Retinal pigment epithelial cell (primary cell): ENCODE measurements at regions not wholly inside any gene's neighbourhood (a gene's known extent, or its start where the extent isn't known, plus 50 kb on each side); places are given as distances from the start of the nearest gene placed in this dataset.

Source experiments
- DNase-seq: peaks from one replicate; pipeline ENCODE4 v3.0.0-alpha.2; 2010; ENCODE audit warnings: low read depth
- H3K4me3 ChIP-seq: 2 replicates; pipeline ENCODE4 v1.5.1; 2011; ENCODE audit warnings: mild to moderate bottlenecking, low read length, control low read depth, moderate library complexity
- TF ChIP-seq, protein P1 (sequence below): conservative IDR thresholded peaks from 2 replicates; pipeline ENCODE4 v1.5.1; 2011; ENCODE audit warnings: low read depth, low read length, control low read depth, inconsistent platforms

DNA sequence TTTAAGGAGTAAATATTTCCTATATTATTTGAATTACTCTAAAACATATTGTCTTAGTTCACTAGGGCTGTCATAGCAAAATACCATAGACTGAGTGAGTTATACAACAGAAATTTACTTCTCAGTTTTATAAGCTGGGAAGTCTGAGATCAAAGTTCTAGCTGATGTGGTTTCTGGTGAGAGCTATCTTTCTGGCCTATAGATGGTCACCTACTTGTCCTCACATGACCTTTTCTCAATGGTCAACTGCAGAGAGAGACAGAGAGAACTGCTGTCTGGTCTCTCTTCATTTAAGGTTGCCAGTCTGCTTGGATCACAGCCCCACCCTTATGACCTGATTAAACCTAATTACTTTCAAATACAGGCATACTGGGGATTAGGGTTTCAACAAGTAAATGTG is 490.9 kb downstream of the FBXO15 start:
- TF ChIP-seq, protein P1, sequence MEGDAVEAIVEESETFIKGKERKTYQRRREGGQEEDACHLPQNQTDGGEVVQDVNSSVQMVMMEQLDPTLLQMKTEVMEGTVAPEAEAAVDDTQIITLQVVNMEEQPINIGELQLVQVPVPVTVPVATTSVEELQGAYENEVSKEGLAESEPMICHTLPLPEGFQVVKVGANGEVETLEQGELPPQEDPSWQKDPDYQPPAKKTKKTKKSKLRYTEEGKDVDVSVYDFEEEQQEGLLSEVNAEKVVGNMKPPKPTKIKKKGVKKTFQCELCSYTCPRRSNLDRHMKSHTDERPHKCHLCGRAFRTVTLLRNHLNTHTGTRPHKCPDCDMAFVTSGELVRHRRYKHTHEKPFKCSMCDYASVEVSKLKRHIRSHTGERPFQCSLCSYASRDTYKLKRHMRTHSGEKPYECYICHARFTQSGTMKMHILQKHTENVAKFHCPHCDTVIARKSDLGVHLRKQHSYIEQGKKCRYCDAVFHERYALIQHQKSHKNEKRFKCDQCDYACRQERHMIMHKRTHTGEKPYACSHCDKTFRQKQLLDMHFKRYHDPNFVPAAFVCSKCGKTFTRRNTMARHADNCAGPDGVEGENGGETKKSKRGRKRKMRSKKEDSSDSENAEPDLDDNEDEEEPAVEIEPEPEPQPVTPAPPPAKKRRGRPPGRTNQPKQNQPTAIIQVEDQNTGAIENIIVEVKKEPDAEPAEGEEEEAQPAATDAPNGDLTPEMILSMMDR: no peak
- no peak for DNase-seq
- no peak overlapping the region for H3K4me3 ChIP-seq

- no peak overlapping the region for H3K4me3 ChIP-seq
- TF ChIP-seq, protein P1: no peak
- DNase-seq: no peak
These were observed 493.8 kb downstream of the FBXO15 start for GRCh38 chr18:73653827-73654226.

- TF ChIP-seq, protein P1: no peak
- no peak for DNase-seq
- no peak overlapping the region for H3K4me3 ChIP-seq
These were observed 494.4 kb downstream of the FBXO15 start for GRCh38 chr18:73653251-73653650.

- TF ChIP-seq, protein P1: no peak
- DNase-seq: no peak
- H3K4me3 ChIP-seq: no peak overlapping the region
These were observed 500.2 kb downstream of the FBXO15 start for GRCh38 chr18:73647391-73647790.

DNA sequence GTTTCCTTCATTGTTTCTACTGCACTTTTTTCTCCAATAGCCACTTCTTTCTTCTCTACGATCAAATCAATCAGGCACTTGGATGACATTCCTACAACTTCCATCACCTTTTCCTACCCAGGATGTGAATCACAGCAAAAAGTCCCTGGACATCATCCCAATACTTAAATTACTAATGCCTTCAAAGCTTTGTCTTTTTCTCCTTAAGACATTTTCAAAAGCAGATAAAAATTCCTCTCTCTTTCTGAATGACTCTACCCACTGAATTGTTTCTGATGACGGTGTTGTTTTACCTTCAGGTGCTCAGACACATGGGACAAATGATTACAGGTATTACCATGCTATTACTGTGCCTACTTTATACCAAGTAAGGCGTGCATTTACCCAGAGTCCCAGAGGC is 500.9 kb downstream of the FBXO15 start:
- no peak overlapping the region for H3K4me3 ChIP-seq
- TF ChIP-seq, protein P1: no peak
- no peak for DNase-seq

- TF ChIP-seq, protein P1: no peak
- DNase-seq: no peak
- H3K4me3 ChIP-seq: no peak overlapping the region
These were observed 501.4 kb downstream of the FBXO15 start for GRCh38 chr18:73646196-73646595.

DNA sequence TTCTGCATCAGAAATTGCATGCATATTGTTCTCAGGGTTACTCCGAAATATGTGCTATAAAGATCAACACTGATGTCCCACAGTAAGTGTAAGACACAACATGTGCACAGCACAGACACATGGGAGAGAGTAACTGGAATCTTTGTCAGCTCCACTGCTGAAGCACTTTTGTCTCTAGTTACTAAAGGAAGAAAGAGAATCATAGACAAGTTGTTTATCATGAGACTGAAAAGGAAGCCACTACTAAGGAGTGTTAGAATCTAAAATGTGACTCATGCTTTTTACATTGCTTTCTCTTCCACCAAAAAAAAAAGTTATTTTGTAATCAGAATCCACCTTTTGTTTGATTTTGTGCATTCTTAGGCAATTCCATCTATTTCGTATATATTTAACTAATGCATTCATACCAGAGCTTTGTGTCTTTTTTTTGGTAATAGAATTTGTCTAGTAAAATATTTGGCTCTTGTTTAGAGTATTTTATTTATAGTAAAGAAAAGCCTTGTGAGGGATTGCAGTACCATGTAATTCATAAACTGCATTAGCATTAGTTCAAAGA is 502.4 kb downstream of the FBXO15 start:
- no peak for DNase-seq
- H3K4me3 ChIP-seq: no peak overlapping the region
- TF ChIP-seq, protein P1: no peak
